HG02852 (cell line): ENCODE measurements at regions not wholly inside any gene's neighbourhood (a gene's known extent, or its start where the extent isn't known, plus 50 kb on each side); places are given as distances from the start of the nearest gene placed in this dataset.

Experiments used
- ATAC-seq: cut with Tn5 transposase; IDR thresholded peaks from one replicate; pipeline ENCODE4 v1.9.1; 2021; ENCODE audit warnings: mild to moderate bottlenecking, moderate library complexity; ENCODE audit not compliant: unreplicated experiment

DNA sequence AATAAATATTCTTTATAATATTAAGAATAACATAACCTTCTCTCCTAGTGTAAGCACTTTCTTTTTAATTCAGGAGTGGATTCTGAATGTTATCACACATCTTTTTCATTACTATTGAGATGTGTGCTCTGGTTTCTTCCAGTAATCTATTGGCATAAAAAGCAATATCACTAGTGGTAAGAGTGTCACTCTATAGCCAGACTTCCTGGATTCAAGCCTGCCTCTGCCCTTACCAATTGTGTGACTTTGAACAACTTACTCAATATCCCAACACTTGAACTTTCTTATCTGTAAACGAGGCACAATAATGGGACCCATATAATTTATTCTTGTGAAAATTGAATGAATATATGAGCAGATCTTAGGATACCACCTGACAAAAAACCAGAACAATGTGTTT is 71.0 kb downstream of the SEM1 start:
- no peak for ATAC-seq

DNA sequence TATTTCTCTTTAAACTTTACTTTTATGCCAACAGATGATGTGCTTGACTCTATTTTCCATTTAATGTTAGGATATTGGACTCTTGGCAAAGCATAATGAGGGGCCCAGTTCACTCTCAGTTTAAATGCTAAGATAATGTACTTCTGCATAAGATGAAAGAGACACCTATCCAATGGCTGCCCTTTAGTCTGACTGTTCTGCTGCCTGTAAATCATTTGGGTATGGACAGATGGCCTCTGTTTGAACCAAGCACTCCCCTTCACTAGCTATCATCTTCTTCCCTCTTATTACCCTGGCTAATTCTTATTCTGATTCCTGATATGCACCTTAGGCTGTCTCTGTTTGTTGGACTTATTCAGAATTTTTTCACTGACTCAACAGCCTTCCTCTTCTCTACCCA is 72.1 kb downstream of the SEM1 start:
- ATAC-seq: no peak

DNA sequence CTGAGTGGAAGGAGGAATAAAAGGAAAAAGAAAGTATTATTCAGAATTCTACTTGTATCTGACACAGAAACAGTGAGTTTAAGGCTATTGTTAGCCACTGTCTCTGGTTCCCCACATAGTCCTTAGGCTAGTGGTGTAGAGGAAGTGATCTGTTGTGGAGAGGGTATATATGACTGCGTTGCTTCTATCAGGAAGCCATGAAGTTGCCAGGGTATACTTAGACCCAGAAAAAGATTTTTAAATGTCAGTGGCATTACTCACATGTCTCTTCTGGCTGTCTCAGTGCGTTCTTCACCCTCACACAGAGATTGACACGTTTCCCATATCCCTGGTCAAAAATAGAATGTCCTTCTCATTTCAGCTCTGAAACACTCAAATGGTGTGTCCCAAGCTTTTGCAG is 72.7 kb downstream of the SEM1 start:
- ATAC-seq: no peak

DNA sequence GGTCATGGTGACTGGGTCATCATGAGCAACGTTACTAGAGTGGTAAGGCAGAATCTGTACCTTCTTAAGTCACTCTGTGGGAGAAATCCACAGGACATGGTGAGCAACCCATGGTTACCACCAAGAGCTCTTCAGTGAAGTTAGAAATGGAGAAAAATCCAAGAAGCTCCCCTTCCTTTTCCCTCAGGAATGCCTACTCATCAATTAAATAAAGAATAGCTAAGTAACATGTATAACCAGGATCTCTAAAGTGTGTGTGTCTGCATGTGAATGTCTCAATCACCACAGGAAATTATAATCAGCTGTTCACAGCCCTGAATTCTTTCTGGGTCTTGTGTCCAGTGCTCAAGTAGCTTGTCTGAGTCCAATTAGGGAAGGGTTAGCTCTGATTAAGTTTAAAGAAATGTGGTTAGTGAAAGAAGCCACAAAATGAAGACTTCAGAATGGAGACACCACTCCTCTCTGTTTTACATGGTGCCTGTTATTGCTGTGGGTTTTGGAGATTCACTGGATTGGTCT is 73.2 kb downstream of the SEM1 start:
- ATAC-seq: no peak

DNA sequence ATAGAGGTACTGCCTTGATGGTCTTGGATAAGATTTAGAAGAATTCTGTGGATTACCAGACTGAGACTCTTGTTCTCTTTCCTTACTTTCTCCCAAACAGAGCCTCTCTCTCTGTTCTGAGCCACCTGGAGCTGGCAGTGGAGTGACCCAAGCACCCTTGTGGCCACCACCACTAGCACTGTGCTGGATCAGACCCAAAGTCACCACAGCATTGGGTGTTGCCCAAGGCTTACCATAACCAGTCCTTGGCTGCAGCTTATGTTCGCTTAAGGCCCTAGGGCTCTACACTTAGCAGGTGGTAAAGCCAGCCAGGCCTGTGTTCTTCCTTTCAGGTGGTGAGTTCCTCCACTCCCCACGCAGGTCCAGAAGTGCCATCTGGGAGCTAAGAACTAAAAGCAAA is 79.8 kb downstream of the SEM1 start:
- no peak for ATAC-seq

DNA sequence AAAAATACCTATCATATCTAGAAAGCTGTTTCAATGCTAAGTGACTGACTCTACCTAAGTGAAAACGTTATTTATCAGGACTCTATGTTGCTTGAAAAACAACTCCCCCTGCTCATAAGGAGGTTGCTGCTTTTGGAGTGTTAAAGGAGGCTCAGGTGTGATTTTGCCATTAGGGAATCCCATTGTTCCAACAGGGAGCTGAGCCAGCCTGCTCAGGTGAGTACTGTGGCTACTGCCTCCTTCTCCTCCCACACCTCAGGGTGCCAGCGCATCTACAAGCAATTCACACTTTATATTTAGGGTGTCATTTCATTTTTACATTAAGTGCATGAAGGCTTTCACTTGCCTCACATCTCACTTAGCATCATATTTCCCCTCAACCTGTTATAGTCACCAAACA is 84.7 kb downstream of the SEM1 start:
- ATAC-seq: no peak

DNA sequence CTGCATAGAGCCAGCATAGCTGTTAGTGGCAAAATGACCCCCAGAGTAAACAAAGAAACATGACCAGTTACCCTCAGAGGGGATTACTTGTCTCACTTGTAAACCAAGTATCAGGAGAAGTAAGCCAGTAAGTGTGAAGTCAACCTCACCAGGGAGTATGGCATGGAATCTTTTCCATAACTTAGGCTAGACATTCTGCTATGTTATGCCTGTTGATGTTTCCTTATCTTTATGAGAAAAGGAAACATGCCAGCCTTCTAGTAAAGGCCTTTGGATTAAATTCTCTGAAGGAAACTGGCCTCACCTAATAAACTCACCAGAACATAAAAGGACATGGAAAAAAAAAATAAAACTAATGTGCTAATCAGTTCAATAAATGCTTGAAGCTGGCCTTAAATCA is 87.7 kb downstream of the SEM1 start:
- ATAC-seq: no peak

DNA sequence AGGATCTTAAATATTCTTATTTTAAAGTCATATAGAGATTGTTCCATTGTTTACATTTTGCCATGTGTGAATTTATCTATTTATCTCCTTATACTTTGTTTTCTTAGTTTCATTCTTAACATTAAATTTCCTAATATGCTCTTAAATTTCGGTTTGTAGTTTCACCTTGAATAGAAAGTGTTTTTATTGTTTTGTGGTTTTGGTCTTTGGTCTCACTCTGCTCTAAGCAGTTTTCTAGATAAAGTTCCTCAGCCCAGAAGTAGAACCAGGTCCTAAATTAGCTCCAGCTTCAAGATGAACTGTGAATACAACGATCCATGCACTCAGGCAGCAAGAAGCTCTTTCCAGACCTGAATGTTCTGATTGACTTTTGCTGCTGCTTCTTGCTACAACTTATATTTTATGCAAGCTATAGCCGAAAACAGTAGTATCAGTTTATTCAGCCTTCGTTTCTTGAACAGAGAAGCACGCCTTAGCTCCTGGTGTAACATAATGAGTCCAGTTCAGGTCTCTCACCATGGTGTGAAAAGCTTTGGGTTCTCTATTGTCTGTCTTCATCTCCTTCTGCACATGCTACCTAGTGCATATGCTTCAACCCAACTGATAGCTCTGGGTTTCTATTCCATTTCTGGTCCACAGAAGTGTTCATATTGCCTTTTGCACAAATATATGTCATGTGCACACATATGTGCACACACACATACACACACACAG is 95.3 kb downstream of the SEM1 start:
- ATAC-seq: peak; percentile 94

DNA sequence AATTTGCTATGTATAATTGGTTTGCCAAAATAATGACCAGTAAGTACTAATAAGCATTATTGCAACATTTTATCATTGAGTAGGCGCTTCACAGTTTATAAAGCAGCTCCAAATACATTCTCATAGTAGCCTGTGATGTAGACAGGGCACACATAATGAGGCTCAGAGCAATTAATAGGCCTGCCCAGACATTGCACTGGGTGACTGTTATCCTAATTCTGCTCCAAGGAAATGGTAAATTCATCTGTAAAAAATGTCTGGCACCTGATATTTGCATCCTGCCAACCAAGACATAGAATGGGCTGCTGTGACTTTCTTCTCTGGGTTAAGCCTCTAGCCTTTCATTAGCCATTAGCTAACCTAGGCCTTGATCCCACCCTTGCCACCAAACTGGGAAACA is 97.6 kb downstream of the SEM1 start:
- no peak for ATAC-seq

DNA sequence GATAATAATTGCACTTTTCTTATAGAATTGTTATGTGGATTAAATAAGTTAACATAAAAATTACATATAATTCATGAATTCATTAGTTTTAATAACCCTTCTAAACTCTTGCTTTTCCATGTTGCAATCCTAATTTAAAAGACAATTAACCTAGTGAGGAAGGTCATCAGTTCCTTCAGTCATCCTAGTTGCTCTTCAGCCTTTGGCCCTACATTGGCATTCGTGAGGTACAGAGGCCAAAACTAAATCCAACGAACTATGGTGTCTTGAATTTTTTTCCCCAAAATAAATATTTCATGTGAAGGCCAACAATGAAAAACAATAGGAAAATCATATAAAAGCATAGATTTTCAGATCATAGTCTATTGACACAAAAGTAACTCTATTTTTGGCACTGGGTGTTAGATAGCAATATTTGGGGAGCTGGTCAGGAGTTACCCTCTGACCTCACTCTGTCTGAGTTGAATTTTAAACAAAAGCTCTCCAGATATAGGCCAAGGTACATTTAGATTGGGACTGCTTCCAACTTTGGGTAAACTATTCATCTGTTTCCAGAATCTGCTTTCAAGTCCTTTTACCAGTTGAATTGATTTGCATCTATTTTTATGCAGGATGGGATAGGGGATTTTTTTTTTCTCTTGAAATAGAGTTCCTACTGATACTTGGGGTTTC is 104.5 kb downstream of the SEM1 start:
- ATAC-seq: no peak

DNA sequence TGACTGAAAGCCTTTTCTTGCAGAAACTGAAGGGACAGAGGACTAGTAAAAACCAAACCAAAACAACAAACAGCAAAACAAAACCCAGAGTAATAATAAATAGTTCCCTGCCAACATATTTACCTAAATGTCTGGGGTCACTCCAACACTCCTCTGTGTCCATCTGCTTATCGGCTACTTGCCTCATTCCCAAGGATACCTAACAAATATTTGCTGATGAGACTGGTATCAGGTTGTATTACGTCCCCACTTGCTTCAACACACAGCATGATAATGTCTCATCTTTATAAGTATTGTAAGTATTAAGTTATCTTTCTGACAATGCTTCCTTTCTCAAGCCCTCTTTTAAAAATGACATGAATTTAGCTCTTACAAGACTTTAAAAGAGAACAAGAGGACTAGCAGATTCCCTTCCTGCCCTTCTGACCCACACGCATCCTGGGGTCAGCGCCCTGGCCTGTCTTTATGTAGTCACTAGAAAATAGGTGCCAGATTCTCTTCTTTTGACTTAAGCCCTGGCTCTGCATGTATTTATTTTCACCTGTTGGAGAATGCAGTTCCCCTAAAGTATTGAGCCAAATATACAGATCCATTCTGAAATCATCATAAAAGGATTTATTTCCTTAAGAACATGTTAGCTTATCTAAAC is 110.2 kb downstream of the SEM1 start:
- no peak for ATAC-seq

DNA sequence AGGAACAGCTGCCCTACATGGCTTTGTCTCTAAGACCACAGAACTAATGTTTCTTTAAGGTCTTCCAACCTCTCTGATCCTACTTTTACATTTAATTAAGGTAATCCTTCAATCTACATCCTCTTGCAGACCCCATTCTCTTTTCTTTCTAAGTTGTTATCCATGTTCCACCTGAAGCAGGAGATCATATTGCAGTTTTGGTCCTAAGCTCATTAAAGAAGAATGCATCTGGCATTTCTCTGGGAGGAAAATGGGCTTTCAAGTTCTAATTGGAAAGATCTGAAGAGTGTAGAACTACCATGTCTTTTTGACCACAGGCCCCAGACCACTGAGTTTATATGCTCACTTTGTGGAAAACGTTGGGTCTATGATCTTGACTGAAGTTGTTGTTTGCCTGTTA is 111.2 kb downstream of the SEM1 start:
- ATAC-seq: no peak

DNA sequence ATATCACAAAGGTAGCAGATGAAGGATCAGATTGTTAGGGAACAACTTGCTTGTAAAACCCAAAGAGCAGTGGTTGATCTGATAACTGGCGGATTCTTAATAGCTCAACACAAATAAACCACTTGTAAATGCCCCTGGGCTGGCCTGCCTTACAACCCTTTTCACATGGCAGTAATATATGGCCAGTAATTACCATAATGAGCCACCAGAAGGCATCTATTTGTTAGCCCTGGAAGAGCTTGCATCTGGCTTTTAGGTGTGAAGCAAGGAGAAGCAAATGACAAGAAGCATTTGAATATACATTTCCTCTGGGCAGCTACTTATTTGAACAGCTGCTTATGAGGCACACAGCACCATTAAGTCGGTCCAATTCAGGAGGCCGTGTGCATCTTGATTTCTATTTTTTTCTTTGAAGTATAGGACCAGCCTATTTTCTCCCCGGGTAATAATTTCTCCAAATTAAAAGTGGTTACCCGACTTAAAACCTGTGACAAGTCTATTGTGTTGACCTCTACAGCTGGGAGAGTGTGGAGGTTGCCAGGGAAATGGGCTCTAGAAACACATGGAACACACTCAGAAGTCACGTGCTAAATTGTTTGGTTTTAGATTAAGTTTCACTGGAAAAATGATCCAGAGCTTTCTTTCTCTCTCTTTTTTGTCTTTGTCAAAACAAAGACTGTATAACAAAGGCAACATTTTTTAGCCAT is 113.4 kb downstream of the SEM1 start:
- no peak for ATAC-seq

DNA sequence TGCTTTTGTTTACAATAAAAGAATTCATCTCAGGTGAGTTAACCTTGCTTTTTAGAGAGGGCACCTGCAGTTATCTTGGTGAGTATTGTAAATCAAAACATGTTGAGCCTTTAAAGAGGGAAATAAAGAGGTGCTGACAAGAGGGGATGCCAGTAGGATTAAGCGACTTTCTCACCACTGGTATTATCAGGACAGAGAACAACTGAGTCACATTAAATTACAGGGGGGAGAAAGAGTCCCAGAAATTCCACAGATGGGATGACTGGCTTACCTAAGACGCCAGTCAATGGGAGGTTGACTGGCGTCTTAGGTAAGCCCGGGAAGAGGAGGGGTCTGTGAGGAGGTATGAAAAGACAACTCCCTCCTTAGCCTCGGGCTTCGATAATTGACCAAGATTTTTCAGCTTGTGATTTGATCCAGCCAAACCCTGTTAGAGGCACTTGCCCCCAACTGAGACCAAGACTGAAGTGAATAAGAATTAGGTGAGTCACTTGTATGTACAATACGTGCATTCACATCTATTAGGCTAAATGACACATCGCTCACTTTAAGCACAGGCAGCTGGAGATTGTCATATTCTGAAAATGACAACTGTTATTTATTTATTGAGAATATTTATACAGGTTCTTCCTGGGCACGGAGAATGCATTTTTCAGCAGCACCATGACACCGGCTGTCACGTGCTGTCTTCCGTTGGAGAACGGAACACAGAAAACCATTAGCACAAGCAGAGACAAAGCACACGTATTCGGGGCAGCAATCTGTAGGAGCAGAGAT is 117.6 kb downstream of the SEM1 start:
- no peak for ATAC-seq

DNA sequence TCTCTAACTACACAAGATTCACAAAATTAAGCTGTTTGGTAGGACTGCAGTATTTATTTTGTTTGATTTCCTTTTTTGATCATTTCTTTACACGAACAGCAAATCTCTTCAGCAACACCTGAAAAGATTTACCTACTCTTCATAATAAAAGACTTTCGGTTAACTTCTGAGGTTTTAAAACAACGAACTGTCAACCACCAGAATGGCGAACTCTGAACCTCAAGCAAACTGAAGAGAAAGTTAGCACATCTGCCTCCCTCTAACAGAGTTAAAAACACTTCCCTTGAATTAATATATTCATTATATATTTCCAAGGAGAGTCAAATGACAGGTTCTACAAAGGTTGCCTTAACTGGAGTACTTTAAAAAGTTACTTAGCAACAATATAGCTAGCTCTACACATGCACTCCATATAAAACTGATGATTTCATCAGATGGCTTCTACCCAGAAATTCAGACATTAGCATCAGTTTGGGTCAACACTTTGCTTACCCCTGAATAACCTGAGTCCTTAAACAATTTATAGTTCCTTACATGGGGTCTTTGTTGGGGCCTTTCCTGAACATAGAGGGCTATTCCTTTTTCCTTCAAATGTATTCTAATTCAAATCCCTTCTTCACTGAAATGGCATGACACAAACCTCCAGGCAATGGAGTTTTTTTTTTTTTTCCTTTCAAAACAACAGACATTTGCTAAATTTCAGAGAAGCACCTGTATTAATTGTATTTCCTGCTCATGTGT is 118.3 kb downstream of the SEM1 start:
- no peak for ATAC-seq

DNA sequence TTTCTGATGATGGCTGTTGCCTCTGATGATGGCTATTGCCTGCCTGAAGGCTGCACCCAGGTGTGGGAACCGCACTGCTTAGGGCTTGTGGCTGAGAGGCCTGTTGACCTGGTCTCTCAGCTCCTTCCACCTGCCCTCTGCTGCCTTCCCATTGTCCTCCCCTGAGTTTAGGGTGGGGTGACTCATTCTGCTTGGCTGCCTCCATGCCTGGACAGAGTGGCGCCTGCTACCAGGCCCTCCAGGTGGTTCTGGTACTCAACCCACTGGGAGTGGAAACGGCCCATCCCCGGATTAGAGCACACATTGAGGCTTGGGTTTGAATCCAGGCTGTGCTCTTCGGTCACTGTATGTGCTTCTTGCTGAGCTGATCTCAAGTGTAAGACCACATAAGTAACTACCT is 120.6 kb downstream of the SEM1 start:
- ATAC-seq: no peak

DNA sequence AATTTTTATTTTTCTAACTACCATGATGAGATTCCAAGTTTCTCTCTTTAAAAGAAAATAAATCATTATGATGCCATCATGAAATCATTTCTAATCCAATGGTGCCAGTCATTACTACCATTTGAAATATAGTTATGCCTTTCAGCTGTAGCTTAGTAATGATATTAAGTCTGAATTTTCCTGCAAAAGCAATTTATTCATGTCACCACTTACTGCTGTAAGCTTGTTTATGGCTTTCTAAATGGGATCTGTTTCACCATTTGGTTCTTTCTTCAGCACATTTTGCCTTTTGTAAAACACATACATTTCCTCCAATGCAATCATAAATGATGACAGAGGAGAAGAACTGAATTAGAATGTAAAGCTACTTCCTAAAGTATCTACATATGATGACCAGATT is 130.5 kb downstream of the SEM1 start:
- ATAC-seq: no peak

DNA sequence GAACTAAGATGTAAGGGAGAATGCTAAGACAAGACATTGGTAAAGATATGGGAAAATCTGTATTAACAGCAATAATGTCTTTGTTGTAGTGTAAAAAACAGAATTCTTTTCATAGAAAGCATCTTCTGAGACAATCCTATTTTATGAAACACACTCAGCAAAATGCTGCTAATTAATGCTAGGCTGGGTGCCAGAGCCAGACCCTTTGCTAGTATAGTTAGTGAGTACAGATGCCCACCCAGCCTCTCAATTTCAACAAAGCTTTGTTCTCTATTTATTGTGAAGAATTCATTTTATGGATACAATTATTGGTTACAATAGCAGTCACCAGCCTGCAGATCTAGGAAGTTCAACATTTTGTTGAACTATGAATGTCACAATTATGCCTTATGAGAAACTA is 131.0 kb downstream of the SEM1 start:
- ATAC-seq: no peak

DNA sequence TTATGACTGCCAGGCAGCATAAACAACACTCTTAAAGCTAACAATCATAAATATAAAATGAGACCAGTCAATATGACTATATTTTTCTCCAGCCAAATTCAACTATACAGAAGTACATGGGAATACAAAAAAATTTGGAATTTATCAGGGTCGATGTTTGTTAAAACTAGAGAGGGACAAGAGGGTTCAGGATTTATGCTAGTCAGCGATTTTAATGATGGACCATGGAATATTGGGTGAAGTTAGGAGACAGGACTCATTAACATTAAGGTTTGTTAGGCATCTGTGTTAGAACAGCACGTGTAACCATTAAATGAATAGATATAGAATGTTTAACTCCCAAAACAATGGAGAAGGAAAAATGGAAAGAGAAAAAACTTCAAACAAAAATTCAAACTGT is 146.2 kb downstream of the SEM1 start:
- ATAC-seq: no peak

DNA sequence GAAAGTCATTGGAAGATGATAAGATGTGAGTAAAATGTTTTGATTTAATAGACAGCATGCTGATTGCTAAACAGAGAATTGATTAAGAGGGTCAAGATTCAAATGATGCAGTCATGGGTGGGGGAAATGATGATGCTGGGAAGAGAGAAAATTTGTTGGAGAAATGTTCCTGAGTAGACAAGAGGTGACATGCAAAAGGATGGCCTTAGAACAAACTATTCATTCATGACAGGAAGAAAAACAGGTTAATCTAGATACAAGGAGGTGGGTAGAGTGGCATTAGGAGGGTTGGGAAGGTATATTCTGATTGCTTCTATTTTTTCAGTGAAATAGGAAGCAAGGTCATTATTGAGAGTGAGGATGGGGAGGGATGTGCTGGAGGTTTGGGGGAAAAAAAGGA is 146.7 kb downstream of the SEM1 start:
- no peak for ATAC-seq
